AG04449 (cell line): ENCODE measurements at regions not wholly inside any gene's neighbourhood (a gene's known extent, or its start where the extent isn't known, plus 50 kb on each side); places are given as distances from the start of the nearest gene placed in this dataset.

Source experiments
- CTCF ChIA-PET: fragments of 350-600 bp; formaldehyde crosslinking; extraction: SDS; loops from one replicate; lab custom pipeline; 2021; ENCODE audit warnings: antibody characterized with exemption; lab: Yijun Ruan, JAX
- POLR2A ChIA-PET: fragments of 400-600, 350-600 bp; formaldehyde crosslinking; extraction: SDS; loops from one replicate; lab custom pipeline; 2020; ENCODE audit warnings: antibody characterized with exemption, inconsistent platforms; lab: Yijun Ruan, JAX
- DNase-seq: peaks from one replicate; pipeline ENCODE4 v3.0.0-alpha.2; 2010; ENCODE audit warnings: low read depth, low spot score
- H3K4me3 ChIP-seq: 2 replicates; pipeline ENCODE4 v1.5.1; 2011; ENCODE audit warnings: low read depth, mild to moderate bottlenecking, control low read depth, low read length
- TF ChIP-seq, protein P1 (sequence below): IDR thresholded peaks from one replicate; pipeline ENCODE4 v1.5.1; 2011; ENCODE audit warnings: mild to moderate bottlenecking, moderate library complexity, low read length, control low read depth, inconsistent platforms; ENCODE audit not compliant: insufficient read depth; ENCODE audit errors: missing control alignments

DNA sequence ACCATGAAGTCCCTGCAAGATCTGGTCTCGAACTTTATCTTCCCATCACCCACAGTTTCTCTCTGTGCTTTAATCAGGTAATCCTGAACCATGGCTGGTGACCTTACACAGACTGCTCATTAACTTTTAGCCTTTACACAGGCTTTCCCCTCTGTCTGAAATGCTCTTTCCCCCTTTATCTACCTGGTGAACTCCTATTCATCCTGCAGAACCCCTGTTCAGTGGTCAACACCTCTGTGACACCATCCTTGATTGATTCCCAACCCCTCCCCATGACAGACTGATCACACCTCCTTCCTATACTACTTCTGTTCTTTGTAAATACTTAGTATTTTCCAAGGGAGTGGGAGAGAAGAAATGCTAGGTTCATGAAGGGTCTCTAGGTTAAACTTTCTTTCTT, 254.0 kb downstream of the RPS24 start:
- ChIA-PET CTCF (interaction anchor here (1.1 kb wide), 1 partner anchor 24 kb away, joined by 3 read pairs; no protein-coding TSS in a partner anchor), POLR2A (no interaction called here)
- TF ChIP-seq, protein P1, sequence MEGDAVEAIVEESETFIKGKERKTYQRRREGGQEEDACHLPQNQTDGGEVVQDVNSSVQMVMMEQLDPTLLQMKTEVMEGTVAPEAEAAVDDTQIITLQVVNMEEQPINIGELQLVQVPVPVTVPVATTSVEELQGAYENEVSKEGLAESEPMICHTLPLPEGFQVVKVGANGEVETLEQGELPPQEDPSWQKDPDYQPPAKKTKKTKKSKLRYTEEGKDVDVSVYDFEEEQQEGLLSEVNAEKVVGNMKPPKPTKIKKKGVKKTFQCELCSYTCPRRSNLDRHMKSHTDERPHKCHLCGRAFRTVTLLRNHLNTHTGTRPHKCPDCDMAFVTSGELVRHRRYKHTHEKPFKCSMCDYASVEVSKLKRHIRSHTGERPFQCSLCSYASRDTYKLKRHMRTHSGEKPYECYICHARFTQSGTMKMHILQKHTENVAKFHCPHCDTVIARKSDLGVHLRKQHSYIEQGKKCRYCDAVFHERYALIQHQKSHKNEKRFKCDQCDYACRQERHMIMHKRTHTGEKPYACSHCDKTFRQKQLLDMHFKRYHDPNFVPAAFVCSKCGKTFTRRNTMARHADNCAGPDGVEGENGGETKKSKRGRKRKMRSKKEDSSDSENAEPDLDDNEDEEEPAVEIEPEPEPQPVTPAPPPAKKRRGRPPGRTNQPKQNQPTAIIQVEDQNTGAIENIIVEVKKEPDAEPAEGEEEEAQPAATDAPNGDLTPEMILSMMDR, result no peak
- no peak for DNase-seq
- no peak overlapping the region for H3K4me3 ChIP-seq

DNA sequence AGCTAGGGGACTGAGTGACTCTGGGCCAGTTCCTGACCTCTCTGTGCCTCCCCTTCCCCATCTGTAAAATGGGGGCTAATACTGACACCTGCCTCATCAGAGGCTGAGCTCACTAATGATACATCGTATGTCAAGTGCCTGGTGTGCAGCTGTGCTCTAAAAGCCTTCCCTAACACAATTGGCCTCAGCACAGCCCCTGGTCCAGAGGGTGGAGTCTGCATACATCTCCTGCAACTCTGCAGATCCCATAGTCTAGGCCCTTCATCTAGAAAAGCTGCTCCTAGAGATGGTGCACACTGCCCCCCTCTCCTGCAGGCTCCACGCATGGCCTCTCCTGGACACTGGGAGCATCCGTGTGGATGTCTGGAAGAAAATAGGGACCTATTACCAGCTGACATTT, 255.0 kb downstream of the RPS24 start:
- no peak for DNase-seq
- no peak overlapping the region for H3K4me3 ChIP-seq
- TF ChIP-seq, protein P1, result no peak
- ChIA-PET POLR2A (no interaction called here), CTCF (interaction anchor here (1.1 kb wide), 1 partner anchor 25 kb away, joined by 3 read pairs; no protein-coding TSS in a partner anchor)

DNA sequence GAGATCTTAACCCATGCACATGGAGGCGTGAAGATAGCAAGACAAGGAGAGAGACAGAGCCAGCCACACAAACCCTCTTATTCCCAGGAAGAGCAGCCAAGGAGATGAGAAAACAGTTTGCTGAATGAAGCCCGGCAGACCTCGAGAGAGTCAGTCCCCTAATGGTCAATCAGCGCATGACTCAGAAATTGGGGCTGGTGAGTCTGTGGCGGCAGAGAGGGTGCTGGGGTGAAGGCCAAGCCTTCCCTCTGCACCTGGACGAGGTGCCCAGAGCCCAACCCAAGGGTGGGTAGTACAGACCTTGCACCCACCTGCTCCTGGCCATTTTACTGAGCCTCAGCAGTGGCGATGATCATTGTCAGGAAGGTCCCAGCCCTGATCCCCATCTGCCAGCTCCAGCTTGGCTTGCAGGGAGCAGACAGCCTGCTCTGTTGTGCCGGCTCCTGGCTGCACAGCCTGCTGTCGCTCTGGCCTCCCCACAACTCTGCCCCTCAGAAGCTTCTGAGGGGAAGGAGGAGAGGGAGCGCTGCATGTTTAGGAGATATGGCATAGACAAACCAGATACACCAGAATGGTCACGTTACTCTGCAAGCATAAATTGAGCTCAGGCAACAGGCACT, 256.6 kb downstream of the RPS24 start:
- POLR2A ChIA-PET, result no interaction called here
- DNase-seq, result no peak
- CTCF ChIA-PET, result interaction anchor here (1.1 kb wide), 1 partner anchor 36 kb away, joined by 3 read pairs; no protein-coding TSS in a partner anchor
- TF ChIP-seq, protein P1, result no peak
- H3K4me3 ChIP-seq, result no peak overlapping the region

DNA sequence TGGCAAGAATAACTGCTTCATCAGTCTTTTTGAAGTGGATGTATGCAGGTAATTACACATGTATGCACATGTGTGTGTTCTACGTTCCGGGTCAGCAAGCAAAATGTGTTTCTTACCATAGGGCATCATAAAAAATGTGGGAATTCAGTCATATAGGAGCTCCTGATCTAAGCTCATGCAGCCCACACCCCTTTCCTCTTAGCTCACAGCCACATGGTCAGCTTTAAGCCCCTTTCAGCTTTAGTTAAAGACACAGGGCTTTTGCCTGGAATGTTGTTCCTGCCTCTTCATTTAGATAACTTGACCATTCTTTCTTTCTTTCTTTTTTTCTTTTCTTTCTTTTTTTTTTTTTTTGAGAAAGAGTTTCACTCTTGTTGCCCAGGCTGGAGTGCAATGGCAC, 258.1 kb downstream of the RPS24 start:
- TF ChIP-seq, protein P1, result no peak
- ChIA-PET CTCF (no interaction called here), POLR2A (no interaction called here)
- H3K4me3 ChIP-seq, result no peak overlapping the region
- DNase-seq, result no peak

DNA sequence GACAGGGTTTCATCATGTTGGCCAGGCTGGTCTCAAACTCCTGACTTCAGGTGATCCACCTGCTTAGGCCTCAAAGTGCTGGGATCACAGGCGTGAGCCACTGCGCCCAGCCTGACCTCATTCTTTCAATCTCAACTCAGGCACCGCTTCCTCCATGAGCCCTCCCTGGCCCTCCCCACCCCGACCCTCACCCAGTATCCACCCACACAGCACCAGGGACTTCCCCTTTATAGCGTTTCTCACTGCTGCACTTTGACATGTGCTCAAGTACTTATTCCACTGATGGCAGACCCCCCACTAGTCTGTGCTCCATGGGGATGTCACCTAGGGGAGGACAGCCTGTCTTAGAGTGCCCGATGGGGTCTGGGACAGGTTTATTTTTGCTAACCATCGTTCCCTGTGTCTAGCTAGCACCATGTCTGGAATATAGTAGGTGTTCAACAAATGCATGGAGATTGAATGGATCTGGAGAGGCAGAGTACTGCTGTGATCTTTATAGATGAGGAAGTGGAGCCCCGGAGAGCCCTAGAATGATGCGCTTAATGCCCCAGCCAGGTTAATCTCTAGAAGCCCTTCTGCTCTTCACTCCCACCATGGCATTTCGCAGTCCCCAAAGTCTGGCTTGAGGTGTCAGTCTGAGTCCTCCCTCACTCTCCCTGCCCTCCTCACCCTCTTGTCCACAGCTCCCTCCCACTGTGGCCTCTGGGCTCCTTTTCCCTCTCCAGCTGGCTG, 258.8 kb downstream of the RPS24 start:
- TF ChIP-seq, protein P1, result no peak
- no peak for DNase-seq
- ChIA-PET CTCF (interaction anchor here (1.3 to 1.5 kb wide), 2 partner anchors 8 to 245 kb away, joined by 4 to 5 read pairs; no protein-coding TSS in a partner anchor), POLR2A (no interaction called here)
- H3K4me3 ChIP-seq, result no peak overlapping the region
